HCT116 (cell line): ENCODE measurements at regions not wholly inside any gene's neighbourhood (a gene's known extent, or its start where the extent isn't known, plus 50 kb on each side); places are given as distances from the start of the nearest gene placed in this dataset.

ENCODE experiments used
- ATAC-seq: fragments of 200-7000 bp; cut with Tn5 transposase; 2 replicates; pipeline ENCODE4 v1.9.1; 2020; ENCODE audit warnings: mild to moderate bottlenecking, moderate library complexity
- BruUV-seq: library from RNA; stranded (reverse); fragments of 400-500 nt; replicated peaks from 2 replicates; lab custom pipeline; 2021; lab: Mats Ljungman, UMichigan
- CTCF ChIA-PET: fragments of 300-600 bp; sonication (Branson Sonifier 250); formaldehyde crosslinking; loops from one replicate; lab custom pipeline; 2021; ENCODE audit warnings: antibody characterized with exemption; lab: Charles Lee
- POLR2A ChIA-PET: fragments of 300-600, 350-600 bp; sonication (Branson Sonifier 250); formaldehyde crosslinking; loops from one replicate; lab custom pipeline; 2021; ENCODE audit warnings: antibody characterized with exemption; lab: Charles Lee
- RAD21 ChIA-PET, 2 experiments: fragments of 300-600 bp; sonication (Branson Sonifier 250); formaldehyde crosslinking; loops; one replicate each; lab custom pipeline; 2023; ENCODE audit warnings: low total read pairs in 2 of 2; ENCODE audit not compliant: uncharacterized antibody in 2 of 2, unreplicated experiment in 2 of 2, low non-redundant PET in 1 of 2; lab: Charles Lee
- DNase-seq: peaks from one replicate; pipeline ENCODE4 v3.0.0-alpha.2; 2010; ENCODE audit warnings: low read depth, low spot score
- H2AFZ ChIP-seq: fragments of 200-600 bp; shearing (Covaris generic), sonication (generic); 2 replicates; pipeline ENCODE4 v1.6.1; 2017; ENCODE audit warnings: low read depth, mixed run types, mixed read lengths, antibody characterized with exemption, low read length; ENCODE audit not compliant: poor library complexity, severe bottlenecking
- H3K27ac ChIP-seq: 2 replicates; pipeline ENCODE4 v1.5.1; 2012; ENCODE audit warnings: low read depth, low read length
- H3K27me3 ChIP-seq: fragments of 200-600 bp; sonication (generic); 2 replicates; pipeline ENCODE4 v1.6.1; 2016; ENCODE audit warnings: mixed run types, low read length, mixed read lengths; ENCODE audit not compliant: insufficient read depth
- H3K36me3 ChIP-seq, 2 experiments: fragments of 200-500 bp in 1 of 2; fragments of 200-600 bp in 1 of 2; sonication (Bioruptor generic) in 1 of 2; sonication (generic) in 1 of 2; 2 replicates each; pipeline versions ENCODE4 v1.5.1 to v1.6.1; 2014 to 2016; ENCODE audit warnings: low read length in 2 of 2, inconsistent platforms in 1 of 2, mixed read lengths in 1 of 2, mixed run types in 1 of 2; ENCODE audit not compliant: insufficient read depth in 2 of 2, control insufficient read depth in 1 of 2
- H3K4me1 ChIP-seq, 2 experiments: fragments of 200-600 bp in 1 of 2; sonication (generic) in 1 of 2; 2 replicates each; pipeline versions ENCODE4 v1.5.1 to v1.6.1; 2012 to 2017; ENCODE audit warnings: low read length in 2 of 2, inconsistent platforms in 1 of 2, mild to moderate bottlenecking in 1 of 2, mixed read lengths in 1 of 2, mixed run types in 1 of 2, moderate library complexity in 1 of 2; ENCODE audit not compliant: insufficient read depth in 2 of 2, control insufficient read depth in 1 of 2
- H3K4me2 ChIP-seq: fragments of 200-600 bp; sonication (generic); 2 replicates; pipeline ENCODE4 v1.6.1; 2017; ENCODE audit warnings: mixed run types, low read length, mixed read lengths
- H3K4me3 ChIP-seq, 2 experiments: fragments of 200-600 bp in 1 of 2; sonication (generic) in 1 of 2; replicated peaks in 1 of 2; 2 replicates each; pipeline ENCODE4 v1.5.1; 2011 to 2016; ENCODE audit warnings: low read length in 2 of 2, control low read depth in 1 of 2, low read depth in 1 of 2, mild to moderate bottlenecking in 1 of 2, mixed read lengths in 1 of 2, mixed run types in 1 of 2
- H3K79me2 ChIP-seq: fragments of 200-600 bp; sonication (generic); 2 replicates; pipeline ENCODE4 v1.6.1; 2017; ENCODE audit warnings: mild to moderate bottlenecking, mixed run types, low read length, moderate library complexity, mixed read lengths; ENCODE audit not compliant: insufficient read depth
- H3K9ac ChIP-seq: fragments of 200-600 bp; sonication (generic); 2 replicates; pipeline ENCODE4 v1.6.1; 2016; ENCODE audit warnings: low read length, mixed read lengths
- H3K9me2 ChIP-seq: fragments of 200-600 bp; sonication (generic), shearing (Covaris generic); 2 replicates; pipeline ENCODE4 v1.6.1; 2017; ENCODE audit warnings: mixed run types, mild to moderate bottlenecking, moderate library complexity; ENCODE audit not compliant: insufficient read depth
- H3K9me3 ChIP-seq, 2 experiments: fragments of 200-500 bp in 1 of 2; fragments of 200-600 bp in 1 of 2; sonication (Bioruptor generic) in 1 of 2; sonication (generic) in 1 of 2; 2 replicates each; pipeline ENCODE4 v1.6.1; 2014 to 2017; ENCODE audit warnings: low read length in 2 of 2, mixed read lengths in 2 of 2, inconsistent platforms in 1 of 2, low read depth in 1 of 2, mild to moderate bottlenecking in 1 of 2, mixed run types in 1 of 2, moderate library complexity in 1 of 2; ENCODE audit not compliant: control insufficient read depth in 1 of 2, insufficient read depth in 1 of 2
- H4K20me1 ChIP-seq: fragments of 200-600 bp; sonication (generic), shearing (Covaris generic); 2 replicates; pipeline ENCODE4 v1.6.1; 2017; ENCODE audit warnings: mixed run types, mild to moderate bottlenecking, moderate library complexity; ENCODE audit not compliant: insufficient read depth
- ELF1 ChIP-seq: IDR thresholded peaks from 2 replicates; pipeline ENCODE4 v1.6.1; 2012; ENCODE audit warnings: low read depth, borderline replicate concordance
- EZH2 ChIP-seq: fragments of 200-600 bp; sonication (generic); IDR thresholded peaks from 2 replicates; pipeline ENCODE4 v1.6.1; 2017; ENCODE audit warnings: antibody characterized with exemption, mixed run types
- EZH2phosphoT487 ChIP-seq: fragments of 200-600 bp; IDR thresholded peaks from 2 replicates; pipeline ENCODE4 v1.6.1; 2018; ENCODE audit warnings: antibody characterized with exemption, borderline replicate concordance
- FOSL1 ChIP-seq: IDR thresholded peaks from 2 replicates; pipeline ENCODE4 v1.6.1; 2012; ENCODE audit warnings: low read depth
- JUND ChIP-seq: IDR thresholded peaks from 2 replicates; pipeline ENCODE4 v1.6.1; 2012
- POLR2A ChIP-seq: IDR thresholded peaks from 2 replicates; pipeline ENCODE4 v1.7.0; 2011; ENCODE audit warnings: borderline replicate concordance; ENCODE audit not compliant: insufficient read depth, insufficient read length; ENCODE audit errors: extremely low read depth
- RAD21 ChIP-seq: IDR thresholded peaks from 2 replicates; pipeline ENCODE4 v1.6.1; 2012; ENCODE audit warnings: low read depth, mild to moderate bottlenecking
- SIN3A ChIP-seq: IDR thresholded peaks from 2 replicates; pipeline ENCODE4 v1.6.1; 2012; ENCODE audit warnings: low read depth
- SRF ChIP-seq: IDR thresholded peaks from 2 replicates; pipeline ENCODE4 v1.6.1; 2012; ENCODE audit warnings: low read depth
- YY1 ChIP-seq: IDR thresholded peaks from 2 replicates; pipeline ENCODE4 v1.6.1; 2011; ENCODE audit warnings: low read length, low read depth, moderate library complexity, mild to moderate bottlenecking; ENCODE audit not compliant: insufficient replicate concordance; ENCODE audit errors: extremely low read depth
- ZFX ChIP-seq: fragments of 450-650 bp; IDR thresholded peaks from 2 replicates; pipeline ENCODE4 v1.6.1; 2017
- ZNF274 ChIP-seq: fragments of 200-500 bp; sonication (Bioruptor generic); IDR thresholded peaks from 2 replicates; pipeline ENCODE4 v1.6.1; 2014; ENCODE audit warnings: mild to moderate bottlenecking, low read depth, low read length, inconsistent platforms
- intact Hi-C: fragments of 100-400 bp; cut with micrococcal nuclease; formaldehyde crosslinking; loops from 2 replicates; pipeline ENCODE4 v1.10.0; 2022
- TF ChIP-seq, protein P1 (sequence below): IDR thresholded peaks from 2 replicates; pipeline ENCODE4 v1.6.1; 2012
- TF ChIP-seq, protein P2 (sequence below): IDR thresholded peaks from 2 replicates; pipeline ENCODE4 v1.6.1; 2012
- TF ChIP-seq, protein P3 (sequence below): IDR thresholded peaks from 2 replicates; pipeline ENCODE4 v1.6.1; 2012; ENCODE audit warnings: low read depth
- TF ChIP-seq, protein P4 (sequence below), 3 experiments: fragments of 200-600 bp in 1 of 3; sonication (generic) in 1 of 3; IDR thresholded peaks in 2 of 3; conservative IDR thresholded peaks in 1 of 3; 2 replicates each; pipeline ENCODE4 v1.5.1; 2012 to 2017; ENCODE audit warnings: low read depth in 2 of 3, low read length in 2 of 3, antibody characterized with exemption in 1 of 3, borderline replicate concordance in 1 of 3, control low read depth in 1 of 3, mild to moderate bottlenecking in 1 of 3, mixed read lengths in 1 of 3, mixed run types in 1 of 3, moderate library complexity in 1 of 3; ENCODE audit not compliant: insufficient read depth in 1 of 3

DNA sequence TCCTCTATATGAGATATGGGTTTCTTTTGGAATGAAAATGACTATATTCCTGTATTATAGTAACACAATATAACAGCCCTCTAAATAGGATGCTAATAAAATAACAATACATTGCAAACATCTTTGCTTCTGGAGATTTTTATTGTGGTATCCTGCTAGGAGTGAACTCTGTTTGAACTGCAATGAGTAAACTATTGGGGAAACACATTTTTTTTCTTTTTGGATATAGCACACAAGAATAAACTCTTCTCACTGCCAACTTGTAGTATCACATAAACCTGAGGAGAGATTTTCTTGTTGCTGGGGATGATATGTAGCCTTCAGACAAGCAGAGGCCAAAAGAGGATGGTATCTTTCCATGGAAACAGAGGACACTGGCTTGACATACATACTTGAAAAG is 238.2 kb downstream of the C4orf33 start:
- Histone ChIP-seq H3K27me3 (no peaks in the 10 kb centered on the region), H3K4me3 (no peak overlapping the region), H3K9me3 (no peaks in the 10 kb centered on the region), H4K20me1 (no peaks in the 10 kb centered on the region), H2AFZ (no peak overlapping the region), H3K27ac (no peak overlapping the region), H3K36me3 (no peaks in the 10 kb centered on the region), H3K9me2 (no peaks in the 10 kb centered on the region), H3K4me1 (no peaks in the 10 kb centered on the region), H3K9ac (no peak overlapping the region), H3K79me2 (no peaks in the 10 kb centered on the region)
- BruUV-seq = no TSS peak
- RAD21 ChIA-PET = no interaction called here
- no peak for DNase-seq
- TF ChIP-seq EZH2phosphoT487 (no peak), POLR2A (no peak), SIN3A (no peak), SRF (no peak), ELF1 (no peak), RAD21 (no peak), ZFX (no peak), YY1 (no peak), EZH2 (no peak), JUND (no peak), ZNF274 (no peak), FOSL1 (no peak)
- TF ChIP-seq, protein P1, sequence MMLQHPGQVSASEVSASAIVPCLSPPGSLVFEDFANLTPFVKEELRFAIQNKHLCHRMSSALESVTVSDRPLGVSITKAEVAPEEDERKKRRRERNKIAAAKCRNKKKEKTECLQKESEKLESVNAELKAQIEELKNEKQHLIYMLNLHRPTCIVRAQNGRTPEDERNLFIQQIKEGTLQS = no peak
- TF ChIP-seq, protein P2, sequence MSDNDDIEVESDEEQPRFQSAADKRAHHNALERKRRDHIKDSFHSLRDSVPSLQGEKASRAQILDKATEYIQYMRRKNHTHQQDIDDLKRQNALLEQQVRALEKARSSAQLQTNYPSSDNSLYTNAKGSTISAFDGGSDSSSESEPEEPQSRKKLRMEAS = no peak
- TF ChIP-seq, protein P3, sequence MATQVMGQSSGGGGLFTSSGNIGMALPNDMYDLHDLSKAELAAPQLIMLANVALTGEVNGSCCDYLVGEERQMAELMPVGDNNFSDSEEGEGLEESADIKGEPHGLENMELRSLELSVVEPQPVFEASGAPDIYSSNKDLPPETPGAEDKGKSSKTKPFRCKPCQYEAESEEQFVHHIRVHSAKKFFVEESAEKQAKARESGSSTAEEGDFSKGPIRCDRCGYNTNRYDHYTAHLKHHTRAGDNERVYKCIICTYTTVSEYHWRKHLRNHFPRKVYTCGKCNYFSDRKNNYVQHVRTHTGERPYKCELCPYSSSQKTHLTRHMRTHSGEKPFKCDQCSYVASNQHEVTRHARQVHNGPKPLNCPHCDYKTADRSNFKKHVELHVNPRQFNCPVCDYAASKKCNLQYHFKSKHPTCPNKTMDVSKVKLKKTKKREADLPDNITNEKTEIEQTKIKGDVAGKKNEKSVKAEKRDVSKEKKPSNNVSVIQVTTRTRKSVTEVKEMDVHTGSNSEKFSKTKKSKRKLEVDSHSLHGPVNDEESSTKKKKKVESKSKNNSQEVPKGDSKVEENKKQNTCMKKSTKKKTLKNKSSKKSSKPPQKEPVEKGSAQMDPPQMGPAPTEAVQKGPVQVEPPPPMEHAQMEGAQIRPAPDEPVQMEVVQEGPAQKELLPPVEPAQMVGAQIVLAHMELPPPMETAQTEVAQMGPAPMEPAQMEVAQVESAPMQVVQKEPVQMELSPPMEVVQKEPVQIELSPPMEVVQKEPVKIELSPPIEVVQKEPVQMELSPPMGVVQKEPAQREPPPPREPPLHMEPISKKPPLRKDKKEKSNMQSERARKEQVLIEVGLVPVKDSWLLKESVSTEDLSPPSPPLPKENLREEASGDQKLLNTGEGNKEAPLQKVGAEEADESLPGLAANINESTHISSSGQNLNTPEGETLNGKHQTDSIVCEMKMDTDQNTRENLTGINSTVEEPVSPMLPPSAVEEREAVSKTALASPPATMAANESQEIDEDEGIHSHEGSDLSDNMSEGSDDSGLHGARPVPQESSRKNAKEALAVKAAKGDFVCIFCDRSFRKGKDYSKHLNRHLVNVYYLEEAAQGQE = no peak
- TF ChIP-seq, protein P4, sequence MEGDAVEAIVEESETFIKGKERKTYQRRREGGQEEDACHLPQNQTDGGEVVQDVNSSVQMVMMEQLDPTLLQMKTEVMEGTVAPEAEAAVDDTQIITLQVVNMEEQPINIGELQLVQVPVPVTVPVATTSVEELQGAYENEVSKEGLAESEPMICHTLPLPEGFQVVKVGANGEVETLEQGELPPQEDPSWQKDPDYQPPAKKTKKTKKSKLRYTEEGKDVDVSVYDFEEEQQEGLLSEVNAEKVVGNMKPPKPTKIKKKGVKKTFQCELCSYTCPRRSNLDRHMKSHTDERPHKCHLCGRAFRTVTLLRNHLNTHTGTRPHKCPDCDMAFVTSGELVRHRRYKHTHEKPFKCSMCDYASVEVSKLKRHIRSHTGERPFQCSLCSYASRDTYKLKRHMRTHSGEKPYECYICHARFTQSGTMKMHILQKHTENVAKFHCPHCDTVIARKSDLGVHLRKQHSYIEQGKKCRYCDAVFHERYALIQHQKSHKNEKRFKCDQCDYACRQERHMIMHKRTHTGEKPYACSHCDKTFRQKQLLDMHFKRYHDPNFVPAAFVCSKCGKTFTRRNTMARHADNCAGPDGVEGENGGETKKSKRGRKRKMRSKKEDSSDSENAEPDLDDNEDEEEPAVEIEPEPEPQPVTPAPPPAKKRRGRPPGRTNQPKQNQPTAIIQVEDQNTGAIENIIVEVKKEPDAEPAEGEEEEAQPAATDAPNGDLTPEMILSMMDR (IDR thresholded peaks at IDR 0.05 in 2 of 3, conservative IDR thresholded peaks at IDR 0.05 in 1 of 3; ENCODE audit: borderline replicate concordance in 1 of 3, insufficient read depth in 1 of 3, low read depth in 2 of 3, low read length in 2 of 3) = no peak
- TF ChIP-seq, all 23 proteins: peak for 0
- POLR2A ChIA-PET = no interaction called here
- H3K4me2 ChIP-seq = no peak overlapping the region
- intact Hi-C loops = no loop called here
- no peak for ATAC-seq
- CTCF ChIA-PET = no interaction called here
